OCI-LY1 (cell line): ENCODE measurements at regions not wholly inside any gene's neighbourhood (a gene's known extent, or its start where the extent isn't known, plus 50 kb on each side); places are given as distances from the start of the nearest gene placed in this dataset.

Experiments
- H2AFZ ChIP-seq: fragments of 200-600 bp; sonication (generic), shearing (Covaris generic); 2 replicates; pipeline ENCODE4 v1.6.0; 2014; ENCODE audit warnings: antibody characterized with exemption, mild to moderate bottlenecking, low read length
- H3F3A ChIP-seq: fragments of 200-600 bp; sonication (generic), shearing (Covaris generic); 2 replicates; pipeline ENCODE4 v1.6.0; 2014; ENCODE audit warnings: mild to moderate bottlenecking, antibody characterized with exemption, low read length, moderate library complexity; ENCODE audit not compliant: insufficient read depth
- H3K27ac ChIP-seq: fragments of 200-600 bp; sonication (generic); 2 replicates; pipeline ENCODE4 v1.5.1; 2014; ENCODE audit warnings: low read length, mixed run types, mild to moderate bottlenecking, low read depth; ENCODE audit not compliant: poor library complexity, severe bottlenecking
- H3K27me3 ChIP-seq: fragments of 200-600 bp; sonication (generic); 2 replicates; pipeline ENCODE4 v1.6.0; 2014; ENCODE audit warnings: antibody characterized with exemption, mild to moderate bottlenecking, low read length, moderate library complexity; ENCODE audit not compliant: insufficient read depth
- H3K36me3 ChIP-seq: fragments of 200-600 bp; sonication (generic); 2 replicates; pipeline ENCODE4 v1.6.1; 2014; ENCODE audit warnings: mild to moderate bottlenecking, antibody characterized with exemption, low read length, moderate library complexity, mixed read lengths; ENCODE audit not compliant: insufficient read depth
- H3K4me1 ChIP-seq: fragments of 200-600 bp; sonication (generic); 2 replicates; pipeline ENCODE4 v1.5.1; 2014; ENCODE audit warnings: mild to moderate bottlenecking, low read length, moderate library complexity; ENCODE audit not compliant: insufficient read depth, severe bottlenecking
- H3K4me2 ChIP-seq: fragments of 200-600 bp; sonication (generic), shearing (Covaris generic); 2 replicates; pipeline ENCODE4 v1.6.1; 2014; ENCODE audit warnings: low read length
- H3K4me3 ChIP-seq: fragments of 200-600 bp; sonication (generic); 2 replicates; pipeline ENCODE4 v1.5.1; 2014; ENCODE audit warnings: low read length, low read depth, mild to moderate bottlenecking, mixed read lengths; ENCODE audit not compliant: poor library complexity, severe bottlenecking
- H3K79me2 ChIP-seq: fragments of 200-600 bp; shearing (Covaris generic); 2 replicates; pipeline ENCODE4 v1.6.1; 2016; ENCODE audit warnings: mixed run types, low read length, mixed read lengths; ENCODE audit not compliant: insufficient read depth
- H3K9ac ChIP-seq: fragments of 200-600 bp; sonication (generic), shearing (Covaris generic); 2 replicates; pipeline ENCODE4 v1.6.1; 2014; ENCODE audit warnings: mild to moderate bottlenecking, low read length, mixed read lengths
- H3K9me2 ChIP-seq: fragments of 200-600 bp; sonication (generic), shearing (Covaris generic); 2 replicates; pipeline ENCODE4 v1.6.1; 2014; ENCODE audit warnings: low read depth, mild to moderate bottlenecking, low read length, mixed read lengths
- H3K9me3 ChIP-seq: fragments of 200-600 bp; shearing (Covaris generic); 2 replicates; pipeline ENCODE4 v1.6.1; 2014; ENCODE audit warnings: low read length, mixed read lengths
- H4K20me1 ChIP-seq: fragments of 200-600 bp; sonication (generic), shearing (Covaris generic); 2 replicates; pipeline ENCODE4 v1.6.0; 2016; ENCODE audit warnings: mild to moderate bottlenecking, low read length; ENCODE audit not compliant: insufficient read depth
- EZH2 ChIP-seq: fragments of 200-600 bp; sonication (generic), shearing (Covaris generic); IDR thresholded peaks from 2 replicates; pipeline ENCODE4 v1.8.0; 2017; ENCODE audit warnings: borderline replicate concordance, mixed run types, mild to moderate bottlenecking, antibody characterized with exemption, low read length, moderate library complexity, mixed read lengths
- TF ChIP-seq, protein P1 (sequence below): fragments of 200-600 bp; sonication (generic), shearing (Covaris generic); IDR thresholded peaks from 2 replicates; pipeline ENCODE4 v1.5.1; 2017; ENCODE audit warnings: mild to moderate bottlenecking, antibody characterized with exemption, low read length, moderate library complexity, mixed read lengths

DNA sequence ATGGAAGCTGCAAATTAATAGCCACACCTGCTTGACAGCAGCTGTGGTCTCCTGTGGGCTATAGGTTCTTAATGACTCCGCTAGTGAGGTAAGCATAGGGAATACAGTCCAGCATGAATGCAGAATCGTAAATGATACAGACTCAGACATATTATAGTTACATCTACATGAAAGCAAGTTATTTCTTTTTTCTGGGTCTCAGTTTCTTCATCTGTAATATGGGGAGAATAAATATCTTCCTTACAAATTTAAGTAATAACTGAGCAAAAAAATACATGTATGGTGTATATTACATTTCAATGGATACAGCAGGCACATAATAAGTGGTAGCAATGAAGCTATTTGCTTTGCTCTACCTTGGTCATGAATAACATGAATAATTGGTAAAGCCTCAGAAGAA lies 245.9 kb upstream of the RHOBTB1 start:
- no peak overlapping the region for H3K4me3 ChIP-seq
- no peak overlapping the region for H3K4me2 ChIP-seq
- no peaks in the 10 kb centered on the region for H3K4me1 ChIP-seq
- H3F3A ChIP-seq, result no peaks in the 10 kb centered on the region
- H3K79me2 ChIP-seq, result no peaks in the 10 kb centered on the region
- no peak overlapping the region for H2AFZ ChIP-seq
- TF ChIP-seq EZH2, result no peak
- TF ChIP-seq, protein P1, sequence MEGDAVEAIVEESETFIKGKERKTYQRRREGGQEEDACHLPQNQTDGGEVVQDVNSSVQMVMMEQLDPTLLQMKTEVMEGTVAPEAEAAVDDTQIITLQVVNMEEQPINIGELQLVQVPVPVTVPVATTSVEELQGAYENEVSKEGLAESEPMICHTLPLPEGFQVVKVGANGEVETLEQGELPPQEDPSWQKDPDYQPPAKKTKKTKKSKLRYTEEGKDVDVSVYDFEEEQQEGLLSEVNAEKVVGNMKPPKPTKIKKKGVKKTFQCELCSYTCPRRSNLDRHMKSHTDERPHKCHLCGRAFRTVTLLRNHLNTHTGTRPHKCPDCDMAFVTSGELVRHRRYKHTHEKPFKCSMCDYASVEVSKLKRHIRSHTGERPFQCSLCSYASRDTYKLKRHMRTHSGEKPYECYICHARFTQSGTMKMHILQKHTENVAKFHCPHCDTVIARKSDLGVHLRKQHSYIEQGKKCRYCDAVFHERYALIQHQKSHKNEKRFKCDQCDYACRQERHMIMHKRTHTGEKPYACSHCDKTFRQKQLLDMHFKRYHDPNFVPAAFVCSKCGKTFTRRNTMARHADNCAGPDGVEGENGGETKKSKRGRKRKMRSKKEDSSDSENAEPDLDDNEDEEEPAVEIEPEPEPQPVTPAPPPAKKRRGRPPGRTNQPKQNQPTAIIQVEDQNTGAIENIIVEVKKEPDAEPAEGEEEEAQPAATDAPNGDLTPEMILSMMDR, result no peak
- H3K27ac ChIP-seq, result no peak overlapping the region
- H3K9ac ChIP-seq, result no peak overlapping the region
- no peaks in the 10 kb centered on the region for H4K20me1 ChIP-seq
- H3K27me3 ChIP-seq, result no peaks in the 10 kb centered on the region
- H3K9me2 ChIP-seq, result no peaks in the 10 kb centered on the region
- no peaks in the 10 kb centered on the region for H3K9me3 ChIP-seq
- no peaks in the 10 kb centered on the region for H3K36me3 ChIP-seq

GRCh38 chr10:61188691-61189090 lies 244.7 kb upstream of the RHOBTB1 start:
- Histone ChIP-seq H3K9me3 (no peaks in the 10 kb centered on the region), H3K4me3 (no peak overlapping the region), H3K36me3 (no peaks in the 10 kb centered on the region), H2AFZ (no peak overlapping the region), H4K20me1 (no peaks in the 10 kb centered on the region), H3K27me3 (no peaks in the 10 kb centered on the region), H3K4me2 (no peak overlapping the region), H3F3A (no peaks in the 10 kb centered on the region), H3K4me1 (no peaks in the 10 kb centered on the region), H3K79me2 (no peaks in the 10 kb centered on the region), H3K9me2 (no peaks in the 10 kb centered on the region), H3K9ac (no peak overlapping the region), H3K27ac (no peak overlapping the region)
- TF ChIP-seq, protein P1, result no peak
- TF ChIP-seq EZH2, result no peak

DNA sequence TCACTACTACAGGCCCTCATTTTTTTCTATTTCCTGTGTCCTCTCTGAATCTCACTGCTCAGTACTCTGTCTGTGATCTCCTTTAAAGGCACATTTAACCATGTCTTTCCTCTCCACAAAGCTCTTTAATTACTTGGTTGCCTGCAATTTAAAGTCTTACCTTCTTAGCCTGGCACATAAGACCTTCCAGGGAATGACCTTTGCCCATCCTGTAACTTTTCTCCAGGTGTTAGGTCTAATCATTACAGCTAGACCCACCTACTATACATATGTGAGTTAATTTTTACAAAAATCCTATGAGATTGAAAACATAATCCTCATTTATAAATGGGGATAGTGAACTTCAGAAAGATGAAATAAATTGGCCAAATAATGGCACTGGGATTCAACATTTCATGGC lies 244.1 kb upstream of the RHOBTB1 start:
- Histone ChIP-seq H3K4me3 (no peak overlapping the region), H3K9ac (no peak overlapping the region), H4K20me1 (no peaks in the 10 kb centered on the region), H3K27me3 (no peaks in the 10 kb centered on the region), H3K79me2 (no peaks in the 10 kb centered on the region), H2AFZ (no peak overlapping the region), H3K9me2 (no peaks in the 10 kb centered on the region), H3K9me3 (no peaks in the 10 kb centered on the region), H3K4me1 (no peaks in the 10 kb centered on the region), H3F3A (no peaks in the 10 kb centered on the region), H3K36me3 (no peaks in the 10 kb centered on the region), H3K4me2 (no peak overlapping the region), H3K27ac (no peak overlapping the region)
- TF ChIP-seq EZH2, result no peak
- TF ChIP-seq, protein P1, result no peak
